ENCODE measurements at regions not wholly inside any gene's neighbourhood (a gene's known extent, or its start where the extent isn't known, plus 50 kb on each side); places are given as distances from the start of the nearest gene placed in this dataset.
"Not testable (repeated sequence)": the region's sequence is repeated elsewhere in the genome, so short reads cannot be mapped to it uniquely, and the experiment has no call there.

DNA sequence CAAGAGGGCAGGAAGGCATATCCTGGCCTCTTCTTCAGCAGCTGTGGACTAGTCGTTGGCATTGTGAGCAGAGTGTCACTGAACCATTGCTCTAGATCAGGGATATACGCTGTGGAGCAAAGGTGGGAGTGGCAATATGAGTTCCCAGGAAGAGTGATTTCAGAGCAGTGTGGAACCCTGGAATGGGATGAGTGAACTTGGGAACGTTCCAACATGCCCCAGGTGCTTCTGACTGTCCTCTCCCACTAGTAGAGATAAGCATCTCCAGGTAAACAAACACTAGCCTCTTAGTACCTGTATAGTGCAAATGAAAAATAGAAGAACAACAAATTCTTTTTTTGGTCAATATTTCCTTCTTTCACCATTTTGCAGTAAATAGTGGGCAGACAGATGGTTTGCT lies 123.6 kb upstream of the VEPH1 start:
- DNase-seq (ENCODE audit: low read depth): no peak

- DNase-seq (ENCODE audit: low read depth): no peak
Observed at GRCh38 chr3:157624801-157625200, 121.6 kb upstream of the VEPH1 start.

DNA sequence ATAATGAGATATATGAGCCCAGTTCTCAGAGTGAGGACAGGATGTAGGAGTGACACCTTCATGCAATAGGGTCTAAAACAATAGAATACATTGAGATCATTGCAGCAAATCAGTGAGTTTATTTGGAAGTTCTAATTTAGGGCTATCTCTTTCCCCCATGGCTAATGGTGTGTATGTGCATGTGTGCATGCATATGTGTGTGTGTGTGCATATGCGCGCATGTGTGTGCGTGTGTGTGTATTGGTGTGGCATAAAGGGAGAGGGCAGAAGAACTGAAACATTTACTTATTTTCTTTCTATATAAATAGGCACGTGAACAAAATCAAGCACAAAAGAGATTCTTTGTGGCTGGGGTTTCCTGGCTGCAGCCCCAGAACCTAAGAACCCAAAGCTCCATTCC lies 115.7 kb upstream of the VEPH1 start:
- no peak for DNase-seq (ENCODE audit: low read depth)

- DNase-seq (ENCODE audit: low read depth): no peak
Observed at GRCh38 chr3:157618075-157618760, 115.0 kb upstream of the VEPH1 start.

GRCh38 chr3:157614896-157615295 lies 111.7 kb upstream of the VEPH1 start:
- DNase-seq (ENCODE audit: low read depth): no peak

DNA sequence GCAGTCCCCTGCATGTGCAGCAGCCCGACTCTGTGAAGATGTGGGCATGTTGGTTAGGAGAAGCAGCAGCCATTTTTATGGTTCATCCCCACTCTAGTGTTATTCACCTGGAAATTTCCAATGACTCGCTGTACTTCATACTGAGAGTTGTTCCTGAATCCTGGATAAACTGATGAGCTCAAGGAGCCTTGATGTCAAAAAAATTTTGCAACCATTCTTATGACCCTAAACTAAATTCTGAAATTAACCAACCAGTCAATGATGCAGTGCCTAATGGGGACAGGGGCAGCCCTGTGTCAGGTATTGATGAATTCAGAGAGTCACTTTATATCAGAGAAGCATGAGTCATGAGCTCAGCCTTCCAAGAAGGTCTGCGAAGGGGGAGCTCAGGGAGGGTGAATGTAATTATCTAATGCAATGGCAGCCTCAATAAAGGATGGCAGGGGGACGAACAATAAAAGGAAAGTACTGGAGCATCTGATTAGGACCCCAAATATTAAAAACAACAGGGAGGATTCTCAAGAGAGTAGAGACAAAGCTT lies 108.4 kb upstream of the VEPH1 start:
- DNase-seq (ENCODE audit: low read depth): no peak

DNA sequence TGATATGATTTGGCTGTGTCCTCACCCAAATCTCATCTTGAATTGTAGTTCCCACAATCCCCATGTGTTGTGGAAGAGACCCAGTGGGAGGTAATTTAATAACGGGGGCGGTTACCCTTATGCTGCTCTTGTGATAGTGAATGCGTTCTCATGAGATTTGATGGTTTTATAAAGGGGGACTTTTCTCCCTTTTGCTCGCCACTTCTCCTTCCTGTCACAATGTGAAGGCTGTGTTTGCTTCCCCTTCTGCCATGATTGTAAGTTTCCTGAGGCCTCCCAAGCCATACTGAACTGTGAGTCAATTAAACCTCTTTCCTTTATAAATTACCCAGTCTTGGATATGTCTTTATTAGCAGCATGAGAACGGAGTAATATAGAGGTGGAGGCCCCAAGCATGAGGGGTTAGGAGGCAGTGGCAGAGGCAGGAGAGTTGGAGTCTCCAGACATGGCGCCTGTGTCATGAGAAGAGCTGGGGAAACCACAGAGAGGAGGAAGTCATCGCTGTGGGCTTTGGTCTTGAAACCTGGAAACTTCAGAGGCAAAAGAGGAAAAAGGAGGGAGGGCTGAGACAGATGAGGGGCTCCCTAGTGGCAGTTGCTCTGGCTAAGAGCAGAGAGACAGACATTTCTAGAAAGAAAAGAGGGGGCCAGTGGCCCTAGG lies 107.8 kb upstream of the VEPH1 start:
- DNase-seq (ENCODE audit: low read depth): no peak

GRCh38 chr3:157607826-157608405 lies 104.7 kb upstream of the VEPH1 start:
- no peak for DNase-seq (ENCODE audit: low read depth)

DNA sequence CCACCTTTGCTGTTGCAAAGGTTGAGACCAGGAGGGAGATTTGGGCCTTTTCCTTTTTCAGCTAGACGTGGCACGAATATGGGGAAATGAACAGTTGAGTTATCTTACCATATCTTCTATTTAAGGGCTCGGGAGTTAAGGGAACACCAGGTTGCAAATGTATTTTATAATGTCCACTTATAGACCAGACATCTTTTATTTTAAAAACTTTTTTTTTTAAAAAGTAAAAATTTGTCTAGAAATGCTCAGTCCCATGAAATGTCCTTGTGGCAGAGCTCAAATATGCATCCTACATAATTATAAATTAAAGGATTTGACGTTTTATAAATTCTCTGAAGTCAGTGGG lies 103.6 kb upstream of the VEPH1 start:
- DNase-seq (ENCODE audit: low read depth): no peak

- peak; percentile 25 for DNase-seq (ENCODE audit: low read depth)
Observed at GRCh38 chr3:157606011-157606851, 103.0 kb upstream of the VEPH1 start.

DNA sequence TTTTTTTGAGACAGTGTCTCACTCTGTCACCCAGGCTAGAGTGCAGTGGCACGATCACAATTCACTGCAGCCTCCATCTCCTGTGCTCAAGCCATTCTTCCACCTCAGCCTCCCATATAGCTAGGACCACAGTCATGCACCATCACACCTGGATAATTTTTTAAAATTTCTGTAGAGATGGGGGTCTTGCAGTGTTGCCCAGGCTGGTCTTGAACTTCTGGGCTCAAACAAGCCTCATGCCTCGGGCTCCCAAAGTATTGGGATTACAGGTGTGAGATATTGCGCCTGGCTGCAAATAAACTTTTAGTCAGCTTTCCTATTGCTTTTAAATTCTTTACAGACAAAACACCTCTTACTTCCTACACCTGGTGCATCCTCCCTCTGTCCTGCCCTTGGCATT lies 102.1 kb upstream of the VEPH1 start:
- DNase-seq (ENCODE audit: low read depth): no peak

GRCh38 chr3:157602424-157602823 lies 99.2 kb upstream of the VEPH1 start:
- DNase-seq (ENCODE audit: low read depth): no peak

GRCh38 chr3:157595259-157595658 lies 92.0 kb upstream of the VEPH1 start:
- no peak for DNase-seq (ENCODE audit: low read depth)

DNA sequence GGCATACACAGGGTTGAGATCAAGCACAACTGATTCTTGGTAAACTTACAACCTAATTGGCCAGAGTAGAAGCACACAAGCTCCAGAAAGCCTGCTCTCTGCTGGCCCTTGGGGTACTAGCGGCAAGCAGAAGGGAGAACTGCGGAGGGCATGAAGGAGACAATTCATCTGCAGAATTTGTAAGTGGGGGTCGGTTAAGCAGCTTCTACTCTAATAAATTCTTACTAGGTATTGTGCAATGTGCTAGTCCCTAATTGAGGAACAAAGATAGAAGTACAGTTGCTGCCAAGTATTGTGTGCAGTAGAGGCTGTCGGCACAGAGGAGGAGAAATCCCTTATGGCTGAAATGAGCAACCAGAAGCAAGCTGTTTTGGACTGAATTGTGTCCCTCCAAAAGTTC lies 91.2 kb upstream of the VEPH1 start:
- no peak for DNase-seq (ENCODE audit: low read depth)

DNA sequence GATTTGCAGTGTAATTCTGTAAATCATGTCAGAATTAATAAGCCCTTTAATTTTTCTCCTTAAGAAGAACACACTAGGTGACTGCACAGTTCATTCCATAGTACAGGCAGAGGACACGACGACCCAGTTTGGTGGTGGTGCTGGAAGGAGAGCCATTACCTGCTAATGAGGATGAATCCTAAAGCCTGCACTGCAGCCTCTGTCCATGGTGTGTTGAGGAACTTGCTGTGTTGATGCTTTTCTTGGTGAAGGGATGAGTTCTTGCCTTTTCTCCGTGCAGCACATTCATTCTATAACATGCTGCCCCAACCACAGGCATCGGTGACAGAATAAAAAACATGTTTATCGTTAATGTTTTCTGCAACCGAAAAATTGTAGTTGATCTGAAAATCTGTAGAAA lies 89.6 kb upstream of the VEPH1 start:
- no peak for DNase-seq (ENCODE audit: low read depth)

- no peak for DNase-seq (ENCODE audit: low read depth)
Observed at GRCh38 chr3:157590273-157590672, 87.1 kb upstream of the VEPH1 start.

- DNase-seq (ENCODE audit: low read depth): no peak
Observed at GRCh38 chr3:157589211-157589610, 86.0 kb upstream of the VEPH1 start.

DNA sequence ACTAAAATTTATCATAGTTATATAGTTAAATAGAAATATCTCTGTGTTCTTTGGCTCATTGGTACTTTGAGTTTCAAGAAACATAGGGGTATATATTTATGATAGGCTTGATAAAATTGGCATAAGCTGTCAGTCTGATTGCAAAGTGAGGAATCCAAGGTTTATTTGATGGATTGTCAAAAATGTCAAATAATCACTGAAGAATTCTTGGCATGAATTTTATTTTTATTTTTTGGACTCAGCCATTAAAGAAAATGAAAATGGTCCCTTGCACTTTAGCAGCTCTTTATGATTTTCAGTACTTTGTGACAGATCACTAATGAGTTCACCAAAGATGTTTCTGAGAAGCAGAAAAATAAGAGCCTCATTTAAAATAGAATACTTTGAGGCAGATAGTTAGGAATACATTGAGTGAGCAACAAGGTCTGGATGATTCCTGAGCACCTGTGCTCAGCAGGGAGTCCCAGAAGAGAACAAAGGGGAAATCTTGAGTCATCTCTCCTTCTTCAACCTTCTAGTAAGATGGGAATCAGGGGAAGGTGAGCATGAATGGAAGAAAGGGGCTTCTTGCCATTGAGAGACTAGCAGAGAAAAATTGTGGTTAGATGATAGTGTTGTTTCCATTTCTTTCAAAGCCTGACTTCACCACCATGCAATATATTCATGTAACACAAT lies 85.3 kb upstream of the VEPH1 start:
- DNase-seq (ENCODE audit: low read depth): no peak

- DNase-seq (ENCODE audit: low read depth): no peak
Observed at GRCh38 chr3:157586293-157586692, 83.1 kb upstream of the VEPH1 start.

GRCh38 chr3:157585386-157585785 lies 82.2 kb upstream of the VEPH1 start:
- no peak for DNase-seq (ENCODE audit: low read depth)

DNA sequence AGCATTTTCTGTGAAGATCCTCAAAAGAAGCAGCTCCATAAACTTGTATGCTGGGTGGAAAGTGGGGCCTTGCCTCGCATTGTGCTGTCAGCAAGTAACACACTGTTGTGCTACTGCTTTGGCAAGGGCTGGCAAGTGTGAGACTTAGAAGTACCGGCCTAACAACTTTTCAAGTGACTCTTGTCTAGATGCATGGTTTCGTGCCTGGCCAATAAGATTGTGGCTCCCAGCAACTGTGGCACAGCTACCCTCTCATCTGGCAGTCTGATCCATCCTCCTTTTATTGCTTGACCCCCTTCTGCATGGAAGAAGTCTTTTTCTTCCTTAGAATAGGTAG lies 79.4 kb upstream of the VEPH1 start:
- DNase-seq (ENCODE audit: low read depth): no peak

DNA sequence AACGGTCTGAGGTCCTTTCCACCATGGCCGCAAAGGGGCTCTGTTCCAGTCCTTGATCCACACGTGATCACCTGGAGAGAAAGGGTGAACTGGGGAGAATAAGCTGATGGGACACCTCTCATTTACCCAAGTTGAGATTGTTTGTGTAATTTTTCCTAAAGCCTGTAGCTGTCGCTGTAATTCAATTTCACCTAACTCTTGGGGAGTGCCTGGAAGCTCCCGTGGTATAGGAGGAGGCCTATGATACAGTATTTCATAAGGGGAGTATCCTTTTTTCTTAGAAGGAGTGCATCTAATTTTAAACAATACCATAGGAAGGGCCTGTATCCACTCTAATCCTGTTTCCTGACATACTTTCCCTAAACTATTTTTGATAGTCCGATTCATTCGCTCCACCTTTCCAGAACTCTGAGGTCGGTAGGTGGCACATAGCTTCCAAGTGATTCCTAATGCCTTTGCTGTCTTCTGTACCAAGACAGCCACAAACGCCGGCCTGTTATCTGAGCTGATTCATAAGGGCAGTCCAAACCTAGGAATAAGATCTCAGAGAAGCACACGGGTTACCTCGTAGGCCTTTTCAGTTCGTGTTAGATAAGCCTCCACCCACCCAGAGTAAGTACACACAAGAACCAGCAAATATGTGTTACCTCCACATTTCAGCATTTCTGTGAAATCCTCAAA lies 78.9 kb upstream of the VEPH1 start:
- not testable (repeated sequence) for DNase-seq (ENCODE audit: low read depth)

All from stimulated activated CD8-positive, alpha-beta memory T cell treated with anti-CD3 and anti-CD28 coated beads, Interleukin-15, amount 100 ng/mL, for 1 hour (primary cell).